Effector memory CD8-positive, alpha-beta T cell (primary cell): ENCODE measurements at regions not wholly inside any gene's neighbourhood (a gene's known extent, or its start where the extent isn't known, plus 50 kb on each side); places are given as distances from the start of the nearest gene placed in this dataset.
A peak's percentile ranks its signal among the peaks of the same experiment; 100 is the strongest.

Source experiments
- ATAC-seq: fragments of 150-1000 bp; cut with Tn5 transposase; replicated peaks from 2 replicates; pipeline ENCODE4 v1.10.0; 2021; ENCODE audit warnings: mild to moderate bottlenecking, moderate library complexity
- DNase-seq, 3 experiments: peaks; one replicate each; pipeline ENCODE4 v3.0.0; 2021
- H3K27ac Mint-ChIP-seq, 2 donors: one replicate each; pipeline ENCODE4 v1.8.0; 2022; ENCODE audit warnings: mild to moderate bottlenecking in 2 of 2, mixed read lengths in 2 of 2, moderate library complexity in 2 of 2
- H3K27me3 Mint-ChIP-seq, 2 donors: one replicate each; pipeline ENCODE4 v1.8.0; 2022; ENCODE audit warnings: mixed read lengths in 2 of 2
- H3K36me3 Mint-ChIP-seq: one replicate; pipeline ENCODE4 v1.8.0; 2022; ENCODE audit warnings: mild to moderate bottlenecking, moderate library complexity, mixed read lengths; ENCODE audit not compliant: insufficient read depth
- H3K4me1 Mint-ChIP-seq, 2 donors: one replicate each; pipeline ENCODE4 v1.8.0; 2022; ENCODE audit warnings: low read depth in 2 of 2, mixed read lengths in 2 of 2
- H3K4me3 Mint-ChIP-seq, 2 donors: one replicate each; pipeline ENCODE4 v1.8.0; 2022; ENCODE audit warnings: mild to moderate bottlenecking in 2 of 2, mixed read lengths in 2 of 2, moderate library complexity in 2 of 2
- H3K9me3 Mint-ChIP-seq, 2 donors: one replicate each; pipeline ENCODE4 v1.8.0; 2022; ENCODE audit warnings: mixed read lengths in 2 of 2

- H3K36me3 Mint-ChIP-seq = no peaks in the 10 kb centered on the region
- H3K9me3 Mint-ChIP-seq = no peaks in the 10 kb centered on the region
- no peak overlapping the region for H3K27ac Mint-ChIP-seq
- ATAC-seq = no peak
- peaks cover 10 to 41% of the 10 kb centered on the region in 2 donors for H3K27me3 Mint-ChIP-seq
- no peaks in the 10 kb centered on the region for H3K4me1 Mint-ChIP-seq
- DNase-seq = no peak
- H3K4me3 Mint-ChIP-seq = no peak overlapping the region
Observed at GRCh38 chr11:27254744-27255446, 108.1 kb downstream of the CCDC34 start.

- no peaks in the 10 kb centered on the region for H3K9me3 Mint-ChIP-seq
- H3K4me1 Mint-ChIP-seq = no peaks in the 10 kb centered on the region
- DNase-seq (no peak), ATAC-seq (no peak)
- H3K27ac Mint-ChIP-seq = no peak overlapping the region
- peaks cover 10 to 26% of the 10 kb centered on the region in 2 donors for H3K27me3 Mint-ChIP-seq
- no peaks in the 10 kb centered on the region for H3K36me3 Mint-ChIP-seq
- H3K4me3 Mint-ChIP-seq = no peak overlapping the region
Observed at GRCh38 chr11:27253224-27253623, 109.8 kb downstream of the CCDC34 start.

- Mint-ChIP-seq H3K9me3 (no peaks in the 10 kb centered on the region), H3K4me1 (no peaks in the 10 kb centered on the region), H3K27me3 (peaks cover 0 to 21% of the 10 kb centered on the region in 2 donors), H3K36me3 (no peaks in the 10 kb centered on the region), H3K4me3 (no peak overlapping the region), H3K27ac (peak overlapping the region in 1 of 2 donors; percentile 21)
- DNase-seq (no peak), ATAC-seq (no peak)
Observed at GRCh38 chr11:27250867-27251665, 111.9 kb downstream of the CCDC34 start.

- H3K27ac Mint-ChIP-seq = no peak overlapping the region
- peaks cover 5 to 14% of the 10 kb centered on the region in 2 donors for H3K27me3 Mint-ChIP-seq
- no peaks in the 10 kb centered on the region for H3K9me3 Mint-ChIP-seq
- H3K4me1 Mint-ChIP-seq = no peaks in the 10 kb centered on the region
- DNase-seq (no peak), ATAC-seq (no peak)
- H3K36me3 Mint-ChIP-seq = no peaks in the 10 kb centered on the region
- no peak overlapping the region for H3K4me3 Mint-ChIP-seq
Observed at GRCh38 chr11:27248576-27249509, 114.2 kb downstream of the CCDC34 start.

GRCh38 chr11:27247660-27248059 lies 115.4 kb downstream of the CCDC34 start:
- no peak for DNase-seq
- Mint-ChIP-seq H3K27ac (no peak overlapping the region), H3K36me3 (no peaks in the 10 kb centered on the region), H3K27me3 (peaks cover 5 to 6% of the 10 kb centered on the region in 2 donors), H3K4me1 (no peaks in the 10 kb centered on the region), H3K9me3 (no peaks in the 10 kb centered on the region), H3K4me3 (no peak overlapping the region)
- ATAC-seq = no peak

- Mint-ChIP-seq H3K27ac (no peak overlapping the region), H3K36me3 (no peaks in the 10 kb centered on the region), H3K4me3 (no peak overlapping the region), H3K27me3 (peaks cover 5 to 6% of the 10 kb centered on the region in 2 donors), H3K9me3 (no peaks in the 10 kb centered on the region), H3K4me1 (no peaks in the 10 kb centered on the region)
- no peak for DNase-seq
- ATAC-seq = no peak
Observed at GRCh38 chr11:27246925-27247324, 116.1 kb downstream of the CCDC34 start.

GRCh38 chr11:27244900-27245299 lies 118.1 kb downstream of the CCDC34 start:
- no peaks in the 10 kb centered on the region for H3K9me3 Mint-ChIP-seq
- no peaks in the 10 kb centered on the region for H3K36me3 Mint-ChIP-seq
- H3K4me3 Mint-ChIP-seq = no peak overlapping the region
- H3K27me3 Mint-ChIP-seq = peaks cover 5 to 6% of the 10 kb centered on the region in 2 donors
- ATAC-seq = no peak
- no peak overlapping the region for H3K27ac Mint-ChIP-seq
- H3K4me1 Mint-ChIP-seq = no peaks in the 10 kb centered on the region
- no peak for DNase-seq

GRCh38 chr11:27242591-27242990 lies 120.4 kb downstream of the CCDC34 start:
- no peak for DNase-seq
- no peak overlapping the region for H3K27ac Mint-ChIP-seq
- H3K9me3 Mint-ChIP-seq = no peaks in the 10 kb centered on the region
- peaks cover 1 to 5% of the 10 kb centered on the region in 2 donors for H3K27me3 Mint-ChIP-seq
- ATAC-seq = no peak
- H3K4me1 Mint-ChIP-seq = no peaks in the 10 kb centered on the region
- no peaks in the 10 kb centered on the region for H3K36me3 Mint-ChIP-seq
- no peak overlapping the region for H3K4me3 Mint-ChIP-seq

- H3K36me3 Mint-ChIP-seq = no peaks in the 10 kb centered on the region
- H3K27me3 Mint-ChIP-seq = peaks cover 0 to 5% of the 10 kb centered on the region in 2 donors
- no peak overlapping the region for H3K4me3 Mint-ChIP-seq
- H3K27ac Mint-ChIP-seq = no peak overlapping the region
- no peak for ATAC-seq
- H3K4me1 Mint-ChIP-seq = no peaks in the 10 kb centered on the region
- no peaks in the 10 kb centered on the region for H3K9me3 Mint-ChIP-seq
- DNase-seq = no peak
Observed at GRCh38 chr11:27241311-27242122, 121.5 kb downstream of the CCDC34 start.

- Mint-ChIP-seq H3K9me3 (no peaks in the 10 kb centered on the region), H3K27me3 (peaks cover 0 to 4% of the 10 kb centered on the region in 2 donors), H3K36me3 (no peaks in the 10 kb centered on the region), H3K4me1 (no peaks in the 10 kb centered on the region), H3K4me3 (no peak overlapping the region), H3K27ac (no peak overlapping the region)
- no peak for ATAC-seq
- no peak for DNase-seq
Observed at GRCh38 chr11:27239305-27239942, 123.6 kb downstream of the CCDC34 start.

GRCh38 chr11:27238811-27239210 lies 124.2 kb downstream of the CCDC34 start:
- ATAC-seq (no peak), DNase-seq (no peak)
- Mint-ChIP-seq H3K36me3 (no peaks in the 10 kb centered on the region), H3K27ac (no peak overlapping the region), H3K4me1 (no peaks in the 10 kb centered on the region), H3K27me3 (peaks cover 0 to 3% of the 10 kb centered on the region in 2 donors), H3K4me3 (no peak overlapping the region), H3K9me3 (no peaks in the 10 kb centered on the region)

GRCh38 chr11:27237643-27238042 lies 125.4 kb downstream of the CCDC34 start:
- peaks cover 0 to 7% of the 10 kb centered on the region in 2 donors for H3K27me3 Mint-ChIP-seq
- H3K9me3 Mint-ChIP-seq = no peaks in the 10 kb centered on the region
- no peak for DNase-seq
- H3K27ac Mint-ChIP-seq = no peak overlapping the region
- no peak for ATAC-seq
- H3K4me3 Mint-ChIP-seq = no peak overlapping the region
- no peaks in the 10 kb centered on the region for H3K36me3 Mint-ChIP-seq
- H3K4me1 Mint-ChIP-seq = no peaks in the 10 kb centered on the region
